HG03045 (cell line): ENCODE measurements at regions not wholly inside any gene's neighbourhood (a gene's known extent, or its start where the extent isn't known, plus 50 kb on each side); places are given as distances from the start of the nearest gene placed in this dataset.
"Not testable (repeated sequence)": the region's sequence is repeated elsewhere in the genome, so short reads cannot be mapped to it uniquely, and the experiment has no call there.

ENCODE experiments used
- ATAC-seq: cut with Tn5 transposase; IDR thresholded peaks from one replicate; pipeline ENCODE4 v1.9.1; 2021; ENCODE audit warnings: mild to moderate bottlenecking, moderate library complexity; ENCODE audit not compliant: unreplicated experiment

DNA sequence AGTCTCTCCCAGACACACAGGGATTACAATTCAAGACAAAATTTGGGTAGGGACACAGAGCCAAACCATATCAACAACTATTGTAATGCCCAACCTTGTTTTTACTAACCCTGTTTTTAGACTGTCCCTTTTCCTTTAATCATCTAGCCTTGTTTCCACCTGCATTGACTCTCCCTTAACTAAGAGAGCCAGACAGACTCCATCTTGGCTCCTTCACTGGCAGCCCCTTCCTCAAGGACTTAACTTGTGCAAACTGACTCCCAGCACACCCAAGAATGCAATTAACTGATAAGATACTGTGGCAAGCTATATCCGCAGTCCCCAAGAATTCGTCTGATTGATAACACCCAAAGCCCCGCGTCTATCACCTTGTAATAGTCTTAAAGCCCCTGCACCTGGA is 151.8 kb upstream of the DGKB start:
- not testable (repeated sequence) for ATAC-seq

DNA sequence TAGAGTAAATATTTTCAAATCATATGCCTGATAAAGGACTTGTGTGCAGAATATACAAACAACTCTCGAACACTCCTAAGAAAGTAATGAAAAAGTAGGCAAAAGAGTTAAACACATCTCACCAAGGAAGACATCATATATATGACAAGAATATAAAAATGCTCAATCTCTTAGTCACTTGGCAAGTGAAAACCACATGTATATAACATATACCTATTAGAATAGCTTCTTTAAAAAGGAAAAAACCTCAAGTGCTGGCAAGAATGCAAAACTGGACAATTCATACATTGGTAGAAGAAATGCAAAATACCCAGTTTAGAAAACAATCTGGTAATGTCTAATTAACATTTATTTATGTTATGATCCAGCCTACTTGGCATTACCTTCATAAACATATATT is 146.6 kb upstream of the DGKB start:
- no peak for ATAC-seq

DNA sequence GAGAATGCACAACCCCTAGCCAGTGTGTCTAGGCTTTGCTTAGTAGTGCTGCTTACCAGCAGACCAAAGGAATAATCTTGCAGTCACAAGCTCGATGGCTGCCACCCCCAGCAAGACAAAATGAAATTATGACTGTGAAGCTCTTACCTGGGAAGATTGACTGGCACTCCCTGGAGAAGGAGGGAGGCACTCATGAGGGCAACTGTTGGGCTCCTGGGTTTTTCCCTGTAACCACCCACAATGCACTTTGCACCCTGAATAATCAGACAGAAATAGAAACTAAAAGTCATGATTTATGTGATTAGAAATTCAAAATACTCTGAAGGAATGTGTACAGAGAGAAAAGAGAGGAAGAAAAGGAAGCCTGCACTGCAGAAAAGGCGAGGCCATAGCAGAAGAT is 144.3 kb upstream of the DGKB start:
- no peak for ATAC-seq

DNA sequence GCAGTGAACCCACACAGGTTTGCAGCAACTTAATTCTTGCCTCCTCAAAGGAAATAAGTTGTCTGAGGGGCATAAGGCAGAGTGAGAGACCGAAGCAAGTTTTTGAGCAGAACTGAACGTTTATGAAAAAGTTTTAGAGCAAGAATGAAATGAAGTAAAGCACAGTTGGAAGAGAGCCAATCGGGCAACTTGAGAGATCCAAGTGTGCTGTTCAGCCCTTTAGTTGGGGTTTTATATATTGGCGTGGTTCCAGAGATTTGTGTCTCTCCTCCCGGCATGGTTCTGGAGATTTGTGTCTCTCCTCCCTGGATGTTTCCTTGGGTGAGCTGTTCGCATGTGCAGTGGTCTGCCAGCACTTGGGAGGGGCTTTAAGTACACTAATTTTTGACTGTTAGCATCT is 141.4 kb upstream of the DGKB start:
- ATAC-seq, result no peak

DNA sequence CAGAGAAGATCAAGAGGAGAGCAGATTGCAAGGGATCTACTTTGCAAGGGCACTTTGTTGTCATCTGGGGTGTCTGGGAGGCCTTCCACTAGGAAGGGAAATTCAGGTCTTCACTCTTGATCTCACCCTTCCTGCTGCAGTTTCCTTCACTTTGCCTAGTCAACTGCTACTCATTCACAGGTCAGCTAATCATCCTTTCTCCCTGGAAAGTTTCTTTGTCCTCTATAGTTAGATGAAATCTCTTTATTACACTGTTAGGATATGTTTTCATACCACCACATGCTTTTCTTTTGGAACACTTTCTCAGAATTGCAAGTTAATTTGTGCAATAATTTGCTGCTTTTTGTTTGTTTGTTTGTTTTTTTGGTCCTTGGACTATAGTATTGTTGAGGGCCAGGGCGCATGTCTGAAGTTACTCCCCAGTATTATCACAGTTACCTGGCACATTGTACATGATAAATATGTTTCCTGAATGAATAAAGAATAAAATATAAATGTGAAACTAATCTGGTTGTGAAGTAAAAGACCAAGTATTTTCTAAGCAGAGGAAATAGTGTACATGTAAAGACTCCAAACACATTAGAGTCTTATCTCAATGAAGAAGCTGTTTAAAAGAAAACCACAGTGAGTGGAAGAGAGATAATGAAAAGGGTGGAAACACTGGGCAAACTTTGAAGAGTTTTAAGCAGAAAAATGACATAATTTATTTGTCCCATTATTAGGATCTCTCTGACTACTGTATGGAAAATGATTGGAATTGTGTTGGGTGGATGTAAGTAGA is 139.9 kb upstream of the DGKB start:
- ATAC-seq, result no peak

DNA sequence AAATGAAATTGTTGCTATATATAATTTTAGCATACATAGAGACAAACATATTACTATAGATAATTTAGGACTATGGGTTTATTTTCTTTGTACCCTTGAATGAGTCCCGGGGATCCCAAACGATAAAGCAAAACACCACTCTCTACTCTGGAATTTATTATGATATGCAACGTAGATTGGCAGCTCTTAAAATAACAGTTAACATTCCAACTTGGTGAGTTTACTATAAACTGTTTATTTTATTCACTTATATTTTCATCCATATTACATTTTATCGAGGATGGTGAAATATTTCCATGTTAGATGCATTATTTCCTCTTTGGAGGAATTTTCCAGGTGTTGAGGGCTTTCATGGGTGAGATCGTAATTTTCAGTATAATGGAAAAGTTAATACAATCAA is 138.7 kb upstream of the DGKB start:
- no peak for ATAC-seq

DNA sequence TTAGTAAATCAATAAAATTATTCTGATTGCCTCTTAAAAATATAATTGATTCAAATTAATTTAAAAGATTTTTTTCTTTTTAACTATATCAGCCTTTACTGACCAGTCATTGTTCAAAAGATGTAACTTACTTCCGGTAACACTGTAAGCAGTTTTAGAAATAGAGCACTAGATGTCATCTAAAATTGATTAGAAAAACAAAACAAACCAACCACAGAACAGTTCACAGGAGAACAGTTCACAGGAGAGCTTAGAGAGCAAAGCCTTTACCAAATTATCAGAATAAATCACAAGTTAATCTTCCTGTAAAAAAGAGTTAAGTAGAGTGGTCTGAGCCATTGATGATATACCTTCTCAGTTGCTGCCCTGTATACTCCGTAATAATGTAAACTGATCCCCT is 133.3 kb upstream of the DGKB start:
- ATAC-seq, result no peak

DNA sequence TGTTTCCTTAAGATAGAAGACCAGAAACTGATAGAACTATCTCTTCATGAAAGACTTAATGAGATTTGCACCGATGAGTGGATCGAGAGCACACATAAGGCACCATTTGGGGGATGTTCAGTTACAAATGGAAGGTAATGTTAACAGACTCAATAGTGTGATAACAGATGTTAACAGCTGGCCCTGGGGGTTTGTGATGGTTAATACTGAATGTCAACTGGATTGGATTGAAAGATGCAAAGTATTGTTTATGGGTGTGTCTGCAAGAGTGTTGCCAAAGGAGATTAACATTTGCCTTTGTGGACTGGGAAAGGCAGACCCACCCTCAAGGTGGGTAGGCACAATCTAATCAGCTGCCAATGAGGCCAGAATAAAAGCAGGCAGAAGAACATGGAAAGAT is 130.5 kb upstream of the DGKB start:
- no peak for ATAC-seq

DNA sequence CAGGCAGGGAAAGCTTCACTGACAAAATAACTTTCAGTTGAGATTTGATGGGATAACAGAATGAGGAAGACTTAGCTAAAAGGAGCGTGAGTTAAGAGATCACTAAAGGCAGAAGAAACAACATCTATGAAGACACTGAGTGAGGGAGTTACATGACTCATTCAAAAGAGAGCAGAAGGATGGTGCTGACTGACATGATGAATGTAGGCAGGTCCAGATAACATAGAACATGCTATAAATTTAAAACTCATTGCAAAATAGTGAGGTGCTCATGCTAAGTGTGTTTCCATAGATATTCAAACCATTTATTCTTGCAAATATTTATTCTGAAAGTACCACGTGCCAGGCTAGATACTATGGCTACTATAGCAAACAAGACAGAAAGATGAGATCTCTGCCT is 116.4 kb upstream of the DGKB start:
- ATAC-seq, result no peak

DNA sequence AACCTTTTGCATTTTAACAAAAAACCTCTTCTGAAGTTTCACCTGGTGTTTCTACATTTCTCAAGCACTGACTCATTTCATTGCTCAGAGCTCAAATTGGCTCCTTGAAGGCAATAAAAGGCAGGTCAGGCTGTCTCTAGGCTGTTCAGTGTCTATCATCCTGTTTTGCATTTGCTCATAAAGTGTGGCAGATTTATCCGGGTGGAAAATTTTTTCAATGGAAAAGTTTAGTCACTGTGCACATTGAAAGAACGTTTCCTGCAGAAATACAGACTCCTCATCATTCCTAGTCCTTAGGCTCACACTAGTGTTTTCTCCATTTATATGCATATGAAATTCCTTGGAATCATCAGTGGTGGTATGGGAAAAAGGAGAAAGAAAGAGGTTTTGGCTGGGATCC is 114.2 kb upstream of the DGKB start:
- no peak for ATAC-seq

DNA sequence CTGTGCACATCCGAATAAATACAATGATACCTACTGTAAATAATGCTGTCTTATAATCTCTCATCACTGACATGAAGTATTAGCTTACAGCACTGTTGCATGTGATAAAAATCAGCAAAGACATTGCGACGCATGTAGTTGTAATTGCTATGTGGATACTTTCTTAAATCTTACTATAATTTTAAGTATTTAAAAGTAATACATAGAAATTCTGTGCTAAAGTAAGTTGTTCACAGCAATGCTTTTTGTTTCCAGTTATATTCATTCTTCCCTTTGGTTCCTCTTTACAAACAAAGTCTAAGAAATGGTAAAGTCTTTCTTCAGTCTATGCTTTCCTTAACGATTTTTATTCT is 113.7 kb upstream of the DGKB start:
- no peak for ATAC-seq

DNA sequence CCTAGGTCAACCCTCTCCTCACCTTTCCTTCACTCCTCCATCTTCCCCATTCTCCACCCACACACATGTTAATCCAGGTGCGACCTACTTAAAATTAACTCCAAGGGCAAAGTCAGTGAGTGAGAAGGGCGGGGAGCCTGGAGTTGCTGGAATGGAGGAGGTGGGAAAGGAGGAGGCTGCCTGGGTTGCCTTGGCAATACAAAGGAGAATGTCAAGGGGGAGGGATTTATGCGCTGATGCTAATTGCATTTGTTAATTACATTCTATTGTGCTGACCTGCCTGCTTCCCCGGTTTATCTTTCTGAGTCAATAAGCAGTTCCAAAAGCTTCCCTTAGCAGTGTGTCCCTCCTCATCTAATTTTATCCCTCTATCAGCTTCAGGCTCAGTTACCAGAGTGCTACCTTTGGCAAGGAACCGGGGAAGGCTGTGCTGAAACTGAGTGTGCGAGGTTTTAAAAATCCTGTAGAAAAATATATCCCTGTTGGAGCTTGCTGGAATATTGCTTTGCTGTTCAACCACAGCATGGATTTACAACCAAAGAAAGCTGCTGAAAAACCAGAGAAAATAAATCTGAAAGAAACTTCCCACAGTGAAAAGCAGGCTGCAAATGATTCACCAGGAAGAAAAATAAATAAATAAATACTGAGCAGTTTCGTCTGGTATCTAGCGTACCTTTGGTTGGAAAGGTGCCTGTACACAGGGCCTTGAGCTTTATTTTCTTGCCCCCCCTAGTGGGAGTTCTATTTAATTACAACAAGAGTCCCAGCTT is 113.2 kb upstream of the DGKB start:
- peak; percentile 78 for ATAC-seq

DNA sequence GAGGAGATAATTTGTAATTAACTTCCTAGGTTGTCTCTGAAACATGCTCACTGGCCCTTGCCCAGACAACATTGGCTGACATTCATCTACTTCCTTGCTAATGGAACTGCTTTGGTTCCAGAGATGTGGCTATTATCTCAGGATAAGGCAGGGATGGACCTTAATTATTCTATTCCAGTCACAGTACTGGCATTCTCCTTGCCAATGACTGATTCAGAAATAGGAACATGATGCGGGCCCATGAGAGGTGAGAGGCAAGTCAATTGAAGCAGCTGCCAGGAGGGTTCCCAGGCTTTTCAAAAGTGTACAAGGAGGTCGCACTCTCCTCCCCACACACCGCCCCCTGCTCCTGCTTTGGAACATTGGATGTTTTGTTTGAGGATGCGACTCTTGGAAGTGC is 109.6 kb upstream of the DGKB start:
- ATAC-seq, result no peak

DNA sequence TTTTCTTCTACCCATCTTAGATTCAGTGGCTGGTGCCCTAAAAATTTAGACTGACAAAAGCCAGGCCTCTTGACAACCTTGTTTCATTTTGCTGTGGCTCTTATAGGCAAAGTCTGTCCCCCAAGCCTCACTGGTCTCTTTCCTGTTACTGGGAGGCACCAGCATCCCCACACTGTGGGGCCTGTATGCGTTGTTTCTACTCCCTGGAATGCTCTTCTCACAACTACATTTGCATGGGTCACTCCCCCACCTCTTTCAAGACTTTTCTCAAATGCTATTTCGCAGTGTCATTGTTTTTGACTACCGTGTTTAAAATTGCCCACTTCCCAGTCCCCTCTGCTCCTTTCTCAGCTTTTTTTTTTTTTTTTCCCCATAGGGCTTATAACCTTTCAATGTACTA is 108.7 kb upstream of the DGKB start:
- ATAC-seq, result no peak

DNA sequence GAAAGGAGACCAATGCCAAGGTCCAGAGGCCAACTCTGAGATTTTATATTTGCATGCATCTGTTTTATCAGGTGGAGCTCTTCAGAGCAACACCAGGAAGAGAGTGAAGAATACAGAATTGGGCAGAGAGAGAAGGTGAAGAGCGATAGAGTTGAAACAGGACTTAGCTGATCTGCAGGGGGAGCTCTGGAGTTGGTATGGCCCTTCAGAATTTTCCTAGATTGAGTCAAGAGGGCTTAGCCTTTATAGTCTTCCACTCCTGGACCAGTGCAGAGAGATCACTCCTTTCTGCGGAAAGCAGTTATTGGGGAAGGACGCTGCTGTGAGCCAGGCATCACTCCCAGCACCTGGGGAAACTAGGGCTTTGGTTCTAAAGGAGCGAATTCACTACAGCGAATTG is 105.0 kb upstream of the DGKB start:
- no peak for ATAC-seq

DNA sequence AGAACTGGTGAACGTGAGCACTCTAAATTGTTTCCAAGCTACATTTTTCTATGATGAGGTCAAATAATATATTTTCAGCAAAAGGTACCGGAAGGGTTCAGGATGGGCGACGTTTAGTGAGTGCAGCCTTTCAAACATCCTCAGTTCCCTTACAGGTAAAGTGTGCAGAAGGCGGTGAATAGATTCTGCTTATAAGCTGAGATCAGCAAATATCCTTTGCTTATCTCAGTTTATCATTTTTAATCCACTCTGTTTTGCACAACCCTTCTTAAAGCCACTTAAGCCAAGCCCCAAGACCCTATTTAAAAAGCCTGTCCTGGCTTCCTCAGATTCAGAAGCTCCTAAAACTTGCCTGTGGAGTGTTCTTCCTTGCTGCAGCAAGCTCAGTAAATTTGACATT is 103.1 kb upstream of the DGKB start:
- ATAC-seq, result no peak

DNA sequence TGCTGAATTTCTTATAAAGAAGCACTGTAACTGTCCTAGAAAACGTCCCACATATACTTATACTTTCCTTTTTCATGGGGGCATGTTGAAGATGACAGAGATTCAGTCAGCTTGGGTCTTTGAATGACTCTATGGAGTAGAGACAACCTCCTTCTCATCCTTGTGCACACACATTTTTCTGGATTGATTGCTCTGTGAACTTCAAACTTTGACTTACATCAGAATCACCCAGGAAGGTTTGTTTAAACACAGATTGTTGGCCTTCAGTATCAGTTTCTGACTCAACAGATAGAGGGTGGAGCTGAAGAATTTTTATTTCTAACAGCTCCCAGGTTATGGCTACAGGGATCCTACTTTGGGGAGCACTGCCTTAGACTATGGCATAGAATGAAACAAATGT is 97.6 kb upstream of the DGKB start:
- ATAC-seq, result no peak

DNA sequence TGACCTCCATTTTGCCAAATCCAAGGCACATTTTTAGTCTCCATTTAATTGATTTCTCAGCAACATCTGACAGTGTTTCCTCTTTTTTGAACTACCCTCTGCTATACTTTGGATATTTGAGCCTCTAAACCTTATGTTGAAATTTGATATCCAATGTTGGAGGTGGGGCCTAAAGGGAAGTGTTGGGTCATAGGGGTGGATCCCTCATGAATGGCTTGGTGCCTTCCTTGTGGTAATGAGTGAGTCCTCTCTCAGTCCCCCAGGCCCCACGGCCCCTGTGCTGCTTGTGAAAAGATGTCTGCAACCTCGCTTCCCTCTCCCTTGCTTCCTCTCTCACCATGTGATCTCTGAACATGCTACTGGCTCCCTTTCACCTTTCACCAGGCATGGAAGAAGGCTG is 96.8 kb upstream of the DGKB start:
- ATAC-seq, result no peak

DNA sequence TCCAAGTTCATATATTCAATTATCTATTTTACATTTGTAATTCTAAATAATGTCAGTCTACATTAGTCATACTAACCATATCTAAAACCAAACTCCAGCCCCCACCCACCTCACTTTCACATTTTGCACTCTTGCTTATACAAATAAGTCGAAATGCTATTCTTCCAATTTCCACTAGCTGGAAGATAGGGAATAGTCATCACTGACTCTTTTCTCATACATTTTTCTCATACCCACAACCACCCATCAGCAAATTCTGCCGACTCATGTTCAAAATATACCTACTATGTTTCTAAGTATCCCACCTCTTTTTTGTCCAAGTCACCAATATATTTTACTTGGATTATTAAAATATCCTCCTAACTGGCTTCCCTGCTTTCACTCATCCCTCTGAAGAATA is 93.2 kb upstream of the DGKB start:
- no peak for ATAC-seq

DNA sequence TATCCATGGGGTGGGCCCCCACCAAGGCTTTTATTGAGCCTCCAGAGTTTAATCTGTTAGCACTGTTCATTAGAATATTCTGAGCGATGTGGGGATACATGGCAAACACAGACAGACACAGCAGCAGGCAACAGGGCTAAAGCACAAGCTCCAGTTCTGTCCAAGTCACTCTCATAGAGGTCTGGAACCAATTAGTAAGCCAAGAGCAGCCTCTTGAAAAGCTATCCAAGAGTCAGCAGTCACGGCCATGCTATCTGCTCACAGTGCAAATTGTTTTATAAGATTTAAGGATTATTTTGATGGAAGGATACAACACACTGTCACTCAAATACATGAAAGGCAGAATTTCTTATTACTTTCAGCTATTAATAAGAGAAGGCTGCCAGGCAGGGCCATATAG is 86.4 kb upstream of the DGKB start:
- no peak for ATAC-seq

DNA sequence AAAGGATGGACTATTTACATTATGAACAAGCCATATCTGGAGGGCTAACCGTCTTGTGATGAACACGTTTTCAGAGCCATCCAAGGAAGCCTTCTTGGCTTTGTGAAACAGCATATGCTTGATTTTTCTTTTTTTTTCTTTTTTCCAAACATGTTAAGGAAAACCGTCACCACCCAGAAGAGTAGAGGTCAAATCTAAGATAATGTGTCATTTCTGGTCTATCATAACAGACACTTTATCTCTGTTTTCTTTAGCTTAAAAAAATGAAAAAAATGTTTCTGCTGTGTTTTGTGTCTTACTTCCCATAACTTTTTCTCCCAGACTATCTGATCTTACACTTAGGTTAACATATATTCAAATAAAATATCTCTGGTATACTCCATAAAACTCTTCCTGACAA is 76.1 kb upstream of the DGKB start:
- no peak for ATAC-seq

DNA sequence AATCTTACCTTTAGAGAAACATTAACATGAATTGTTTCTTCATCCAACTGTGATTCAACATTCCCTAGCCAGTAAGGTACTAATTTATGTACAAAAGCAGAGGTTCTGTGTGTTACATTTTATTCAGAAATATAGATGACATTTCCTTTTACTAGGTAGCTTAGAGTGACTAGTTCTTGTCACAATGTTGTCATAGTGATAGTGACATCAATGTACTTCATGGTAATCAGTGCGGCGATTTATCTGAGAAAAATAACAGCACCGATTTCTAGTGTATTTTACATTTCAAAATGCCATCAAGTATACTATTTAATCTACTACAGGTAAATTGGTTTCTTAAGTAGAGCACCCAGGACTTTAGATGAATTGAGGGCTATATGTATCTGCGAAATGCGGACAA is 72.1 kb upstream of the DGKB start:
- ATAC-seq, result no peak
